Right lung (tissue), 2 donors: ENCODE measurements at regions not wholly inside any gene's neighbourhood (a gene's known extent, or its start where the extent isn't known, plus 50 kb on each side); places are given as distances from the start of the nearest gene placed in this dataset.
"Not testable (repeated sequence)": the region's sequence is repeated elsewhere in the genome, so short reads cannot be mapped to it uniquely, and the experiment has no call there.

Experiments
- DNase-seq, 2 donors: peaks; one replicate each; pipeline ENCODE4 v3.0.0-alpha.2; 2013

DNA sequence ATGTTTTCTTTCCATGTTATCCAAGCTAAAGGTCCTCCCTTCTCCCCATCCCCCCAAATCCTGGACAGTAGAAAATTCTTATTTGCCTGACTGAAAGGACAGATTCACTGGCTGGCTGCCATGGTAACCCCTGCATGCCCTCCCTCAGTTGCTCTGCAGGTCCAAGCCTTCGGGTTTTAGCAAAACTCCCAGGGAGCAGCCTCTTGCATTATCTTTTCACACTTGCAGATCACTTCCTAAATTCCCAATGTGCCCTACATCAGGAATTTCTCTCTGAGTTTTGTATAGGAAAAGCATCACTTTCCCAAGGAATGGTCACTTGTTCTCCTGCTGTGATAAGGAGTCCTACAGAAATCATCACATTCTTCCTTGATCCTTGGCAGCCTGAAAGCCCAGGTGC is 75.0 kb upstream of the TENM4 start:
- DNase-seq = no peak

DNA sequence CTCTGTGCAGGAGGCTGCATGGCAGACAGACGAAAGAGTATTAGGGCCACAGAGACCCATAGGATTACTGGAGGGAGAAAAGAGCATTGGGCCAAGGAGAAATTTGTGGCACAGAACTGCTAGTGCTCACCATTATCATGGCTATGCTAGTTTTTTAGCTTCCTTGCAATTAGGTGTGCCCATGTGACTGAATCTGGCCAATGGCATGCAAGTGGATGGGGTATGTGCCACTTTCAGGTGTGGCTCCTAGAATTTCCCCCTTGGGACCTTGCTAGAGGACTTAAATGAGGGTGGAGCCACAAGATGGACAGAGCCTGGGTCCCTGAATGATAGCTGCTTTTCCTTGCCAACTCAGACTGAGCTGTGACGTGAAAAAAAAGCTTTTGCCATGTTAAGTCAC is 73.9 kb upstream of the TENM4 start:
- DNase-seq = no peak

DNA sequence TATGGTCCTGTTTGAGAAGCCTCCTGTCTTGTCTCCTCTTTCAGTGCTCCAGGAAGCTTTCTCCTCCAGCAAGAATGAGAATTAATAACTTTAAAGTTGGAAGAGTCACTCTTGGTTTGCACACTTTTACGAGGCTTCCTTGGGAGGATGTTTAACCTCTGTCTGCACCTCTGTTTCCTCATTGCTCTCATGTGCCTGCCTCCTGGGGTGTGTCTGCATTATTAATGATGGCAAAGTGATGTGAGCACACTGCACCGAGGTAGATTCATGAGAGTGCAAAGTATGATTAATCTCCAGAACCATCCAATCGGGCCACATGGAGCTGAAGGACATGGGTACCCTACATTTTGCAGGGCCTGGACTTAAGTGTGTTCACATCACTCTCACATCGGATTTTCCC is 73.5 kb upstream of the TENM4 start:
- DNase-seq = no peak

DNA sequence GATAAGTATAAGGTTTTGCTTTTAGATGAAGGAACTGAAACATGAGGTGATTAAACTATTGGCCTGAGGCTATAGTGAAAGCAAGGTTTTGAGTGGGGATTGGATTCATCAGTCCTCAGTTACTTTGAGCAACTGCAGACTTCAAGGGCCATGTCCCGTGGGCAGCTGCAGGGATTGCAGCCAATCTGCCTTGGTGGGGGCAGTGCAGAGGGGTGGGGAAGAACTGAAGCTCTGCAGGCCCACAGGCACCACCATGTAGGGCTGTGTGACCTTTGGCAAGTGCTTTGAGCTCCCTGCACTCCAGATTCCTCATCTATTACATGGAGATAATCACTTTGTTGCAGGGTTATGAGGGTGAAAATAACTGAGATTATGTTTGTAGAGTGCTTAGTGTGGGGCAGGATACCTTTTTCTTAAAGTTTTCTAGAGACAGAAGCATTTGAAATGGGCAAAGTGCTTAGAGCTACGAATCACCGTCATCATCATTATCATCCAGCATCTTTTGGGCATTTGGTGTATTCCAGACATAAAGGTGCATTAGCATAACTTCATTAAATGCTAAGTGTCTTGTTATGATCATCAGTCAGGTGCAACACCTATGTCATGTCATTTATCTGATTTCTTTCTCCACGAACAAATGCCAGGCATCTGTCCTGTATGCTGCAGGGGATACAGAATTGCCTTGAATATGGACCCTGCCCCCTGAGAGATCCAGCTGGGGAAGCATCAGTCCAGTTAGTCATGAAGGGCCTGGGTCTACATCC is 72.1 kb upstream of the TENM4 start:
- no peak for DNase-seq

DNA sequence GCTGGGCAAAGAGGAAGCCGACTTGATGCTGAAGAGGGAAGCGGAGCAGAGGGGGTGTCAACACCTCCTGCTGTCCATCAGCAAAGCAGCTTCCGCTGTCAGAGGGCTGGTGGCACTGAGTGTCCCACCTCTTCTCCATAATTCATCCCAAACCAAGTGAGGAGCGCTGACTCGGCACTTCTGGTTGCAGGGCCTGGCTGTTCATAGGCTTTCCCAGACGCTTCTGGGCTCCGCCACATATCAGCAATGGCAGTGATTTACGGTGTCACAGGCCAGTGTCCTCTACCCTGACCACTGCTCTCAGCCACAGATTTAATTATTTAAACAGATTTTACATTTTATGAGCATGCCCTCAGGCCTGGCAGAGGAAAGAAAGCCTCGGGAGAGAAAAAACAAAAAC is 70.1 kb upstream of the TENM4 start:
- no peak for DNase-seq

DNA sequence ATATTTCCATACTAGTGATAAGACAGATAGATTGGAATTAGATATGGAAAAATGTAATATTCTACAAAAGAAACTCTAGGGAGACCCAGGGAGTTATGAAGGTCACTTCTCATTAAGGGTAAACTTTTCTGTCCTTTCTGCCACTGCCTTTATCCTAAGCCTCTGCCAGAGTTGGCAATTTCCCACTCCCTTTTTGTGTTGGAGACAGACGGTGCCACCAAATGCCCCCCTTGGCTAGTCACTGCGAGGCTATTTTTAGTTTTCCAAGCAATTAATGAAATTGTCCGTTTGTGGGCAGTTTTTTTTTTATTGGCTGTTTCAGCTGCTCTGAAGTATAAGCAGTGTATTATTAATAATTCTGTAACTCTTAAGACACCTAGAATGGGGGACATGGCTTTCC is 67.6 kb upstream of the TENM4 start:
- no peak for DNase-seq

DNA sequence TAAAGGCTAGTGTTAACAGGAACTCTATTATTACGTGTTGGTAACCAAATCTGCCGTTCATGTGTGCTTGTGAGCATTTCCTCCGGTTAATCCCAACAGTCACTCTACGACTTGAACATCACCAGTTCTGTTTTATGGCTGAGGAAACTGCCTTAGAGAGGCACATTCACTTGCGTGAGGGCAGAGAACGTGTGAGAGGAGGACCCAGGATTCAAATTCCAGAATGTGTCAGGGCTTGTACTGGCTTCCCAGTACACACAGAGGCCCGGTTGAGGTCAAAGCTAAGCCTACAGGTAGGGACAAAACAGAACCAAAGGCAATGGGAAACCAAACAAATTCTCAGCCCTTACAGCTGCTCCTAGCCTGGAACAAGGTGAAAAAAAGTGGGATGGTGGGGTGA is 66.9 kb upstream of the TENM4 start:
- no peak for DNase-seq

DNA sequence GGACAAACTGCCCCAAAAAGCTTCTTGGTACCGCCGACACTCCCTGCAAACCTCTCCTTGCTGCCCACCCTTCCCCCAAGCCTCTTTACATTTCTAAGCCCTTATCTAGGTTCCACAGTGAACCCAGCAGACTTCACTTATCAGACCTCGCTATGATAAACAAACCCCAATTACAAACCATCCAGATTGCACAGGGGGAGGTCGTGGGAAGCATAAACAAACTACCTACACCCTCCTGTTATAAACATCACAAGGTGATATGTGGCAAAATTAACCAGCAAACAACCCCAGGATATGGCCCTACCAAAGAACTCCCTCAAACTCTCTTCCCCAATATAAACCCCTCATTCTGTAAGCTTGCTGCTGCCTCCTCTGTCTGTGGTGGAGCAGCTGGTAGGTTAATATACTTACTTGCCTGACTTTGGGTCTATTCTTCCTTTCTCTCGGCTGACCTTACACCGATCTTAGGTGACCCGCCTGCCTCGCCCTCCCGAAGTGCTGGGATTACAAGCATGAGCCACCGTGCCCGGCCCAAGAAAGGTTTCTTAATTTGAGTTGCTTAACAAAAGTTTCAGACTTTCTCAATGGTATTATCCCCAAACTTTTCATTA is 66.0 kb upstream of the TENM4 start:
- DNase-seq = no peak

DNA sequence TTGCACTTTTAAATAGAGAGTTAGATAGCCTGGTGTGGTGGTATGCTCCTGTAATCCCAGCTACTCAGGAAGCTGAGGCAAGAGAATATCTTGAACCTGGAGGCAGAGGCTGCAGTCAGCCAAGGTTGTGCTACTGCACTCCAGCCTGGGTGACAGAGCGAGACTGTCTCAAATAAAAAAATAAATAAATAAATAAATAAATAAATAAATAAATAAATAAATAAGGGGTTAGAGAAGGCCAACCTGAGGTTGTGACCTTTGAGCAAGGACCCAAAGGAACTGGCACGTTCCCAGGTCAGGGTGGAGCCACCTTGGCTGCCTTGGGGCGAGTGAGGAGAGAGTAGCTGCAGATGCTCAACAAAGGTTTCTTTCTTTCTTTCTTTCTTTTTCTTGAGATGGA is 65.3 kb upstream of the TENM4 start:
- DNase-seq = no peak

DNA sequence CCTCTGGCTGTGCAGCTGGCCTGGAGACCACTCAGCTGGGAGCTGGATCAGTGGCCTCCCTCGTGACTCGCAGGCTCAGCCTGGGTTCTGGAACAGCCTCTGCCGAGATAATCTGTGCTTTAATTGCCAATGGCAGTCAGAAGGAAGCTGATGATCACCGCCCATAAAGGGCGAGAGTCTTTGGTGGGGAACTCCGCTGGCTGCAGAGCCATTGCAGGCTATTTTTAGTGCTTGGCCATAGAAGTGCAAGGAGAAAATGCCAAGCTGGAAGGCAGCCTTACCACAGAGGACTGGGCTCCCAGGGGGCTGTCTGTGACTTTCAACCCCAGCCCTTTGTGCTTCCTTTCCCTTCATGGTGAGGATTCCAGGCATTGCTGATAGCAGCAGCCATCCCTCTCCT is 62.2 kb upstream of the TENM4 start:
- DNase-seq = no peak

DNA sequence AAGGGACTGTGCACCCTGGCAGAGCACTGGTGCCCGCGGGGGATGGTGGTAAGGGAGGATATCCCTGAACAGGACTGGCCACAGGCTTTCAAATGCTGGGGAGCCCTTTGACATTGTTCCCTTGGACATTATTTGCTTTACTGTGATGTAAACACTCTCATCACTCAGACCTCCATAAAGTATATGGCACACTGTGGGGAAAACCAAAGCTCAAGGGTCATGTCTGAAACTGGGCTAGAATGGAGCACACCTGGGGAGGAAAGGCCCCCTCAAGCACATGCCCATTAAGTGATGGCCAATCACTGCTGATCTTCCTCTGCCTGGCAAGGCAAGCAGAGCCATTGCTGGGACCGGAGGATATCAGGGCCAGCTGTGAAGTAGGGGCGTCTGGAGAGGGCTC is 60.9 kb upstream of the TENM4 start:
- DNase-seq = no peak

DNA sequence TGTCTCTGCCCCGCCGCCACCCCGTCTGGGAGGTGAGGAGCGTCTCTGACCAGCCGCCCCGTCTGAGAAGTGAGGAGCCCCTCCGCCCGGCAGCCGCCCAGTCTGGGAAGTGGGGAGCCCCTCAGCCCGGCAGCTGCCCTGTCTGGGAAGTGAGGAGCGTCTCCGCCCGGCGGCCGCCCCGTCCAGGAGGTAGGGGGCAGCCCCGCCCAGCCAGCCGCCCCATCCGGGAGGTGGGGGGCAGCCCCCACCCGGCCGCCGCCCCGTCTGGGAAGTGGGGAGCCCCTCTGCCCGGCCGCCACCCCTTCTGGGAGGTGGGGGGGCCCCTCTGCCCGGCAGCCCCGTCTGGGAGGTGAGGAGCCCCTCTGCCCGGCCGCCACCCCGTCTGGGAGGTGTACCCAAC is 59.1 kb upstream of the TENM4 start:
- DNase-seq = not testable (repeated sequence)

DNA sequence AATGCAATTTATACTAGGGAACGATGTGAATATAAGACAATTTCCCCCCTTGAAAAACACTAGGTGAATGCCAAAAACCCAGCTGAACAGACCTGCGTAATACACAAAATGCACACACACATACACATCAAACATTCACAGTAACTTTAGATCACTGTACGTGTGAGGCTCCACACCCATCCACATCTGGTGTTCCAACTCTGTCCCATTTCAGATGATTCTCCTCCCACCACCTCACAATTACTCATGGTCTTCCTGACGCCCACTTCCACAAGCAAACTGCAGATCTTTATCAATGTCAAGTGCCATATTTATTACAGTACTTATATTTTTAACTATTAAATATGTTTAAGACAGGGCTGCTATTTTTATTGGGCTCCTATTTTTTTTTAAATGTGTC is 57.8 kb upstream of the TENM4 start:
- no peak for DNase-seq

DNA sequence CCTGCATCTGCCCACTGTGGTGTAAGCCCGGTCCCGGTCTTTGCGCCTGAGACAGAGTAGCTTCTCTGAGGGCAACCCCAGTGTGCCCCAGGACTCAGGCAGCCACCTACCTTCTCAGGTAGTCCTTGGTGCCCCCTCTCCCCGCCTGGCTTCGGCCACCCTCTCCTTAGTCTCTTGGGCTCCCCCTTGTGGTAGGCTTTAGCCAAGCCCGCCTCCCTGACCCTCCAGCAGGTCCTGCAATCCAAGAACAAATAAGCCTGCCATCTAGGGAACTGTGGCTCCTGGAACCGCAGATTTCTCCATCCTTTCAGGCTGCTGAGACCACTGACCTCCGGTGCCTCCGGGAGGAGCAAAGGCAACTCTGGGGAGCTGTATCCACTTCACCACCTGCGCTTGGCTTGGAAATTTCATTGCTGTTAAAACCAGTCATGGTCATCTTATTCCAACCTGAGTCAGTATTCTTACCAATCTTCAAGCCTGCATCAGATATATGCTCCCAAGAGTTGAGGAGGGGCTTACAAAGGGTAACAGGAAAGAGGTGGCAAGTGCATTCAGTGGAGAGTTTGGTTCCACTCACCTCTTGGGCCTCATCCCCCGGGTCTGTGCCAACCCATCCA is 52.8 kb upstream of the TENM4 start:
- DNase-seq = peak; percentile 29 to 58

DNA sequence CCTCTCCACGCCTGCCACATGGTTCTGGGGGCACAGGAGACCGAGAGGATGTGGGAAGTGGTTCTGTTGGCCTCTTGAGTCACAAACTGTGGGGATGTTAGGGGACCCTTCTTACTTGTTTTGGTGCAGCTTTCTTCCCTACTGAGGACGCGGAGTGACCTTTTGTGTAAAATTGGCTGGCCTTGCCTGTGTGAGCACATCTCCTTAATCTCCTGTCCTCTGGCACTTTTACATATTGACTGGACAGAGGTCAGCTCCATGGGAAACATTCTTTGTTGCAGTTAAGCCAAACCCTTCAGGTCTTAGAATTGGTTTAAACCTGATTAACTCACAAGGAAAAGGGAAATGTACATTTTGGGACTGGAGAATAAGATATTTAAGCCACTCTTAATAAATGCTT is 51.2 kb upstream of the TENM4 start:
- no peak for DNase-seq
